Thyroid gland (tissue), 4 donors: ENCODE measurements at regions not wholly inside any gene's neighbourhood (a gene's known extent, or its start where the extent isn't known, plus 50 kb on each side); places are given as distances from the start of the nearest gene placed in this dataset.

Experiments
- DNase-seq, 2 donors: peaks; one replicate each; pipeline ENCODE4 v3.0.0-alpha.2; 2019
- H3K27ac ChIP-seq, 3 donors: fragments of 200-600 bp; sonication (generic); 1 replicate in 2 of 3; 2 replicates in 1 of 3; pipeline ENCODE4 v1.5.1; 2016 to 2019; ENCODE audit warnings: mild to moderate bottlenecking in 1 of 3, moderate library complexity in 1 of 3
- H3K27me3 ChIP-seq: fragments of 200-600 bp; sonication (generic); one replicate; pipeline ENCODE4 v1.5.1; 2019
- H3K36me3 ChIP-seq, 2 donors: fragments of 200-600 bp; sonication (generic); one replicate each; pipeline ENCODE4 v1.5.1; 2016 to 2019
- H3K4me1 ChIP-seq, 2 donors: fragments of 200-600 bp; sonication (generic); one replicate each; pipeline ENCODE4 v1.5.1; 2017 to 2019
- H3K4me3 ChIP-seq, 3 donors: fragments of 200-600 bp; sonication (generic); replicated peaks in 1 of 3; 1 replicate in 2 of 3; 2 replicates in 1 of 3; pipeline ENCODE4 v1.5.1; 2016; ENCODE audit warnings: mild to moderate bottlenecking in 1 of 3
- H3K9me3 ChIP-seq: fragments of 200-600 bp; sonication (generic); one replicate; pipeline ENCODE4 v1.5.1; 2017
- POLR2A ChIP-seq, 2 donors: fragments of 450-650 bp; IDR thresholded peaks; one replicate each; pipeline ENCODE4 v1.6.1; 2017; ENCODE audit warnings: antibody characterized with exemption in 2 of 2, mild to moderate bottlenecking in 2 of 2, moderate library complexity in 1 of 2
- WGBS, 2 donors: methylation state at CpG; one replicate each; pipeline ENCODE4 v1.1.5; 2017; 5-methylcytosine and 5-hydroxymethylcytosine counted together
- intact Hi-C: fragments of 100-400 bp; cut with DNase I; formaldehyde crosslinking; loops from one replicate; pipeline ENCODE4 v1.15.1; 2023
- TF ChIP-seq, protein P1 (sequence below), 6 experiments: fragments of 200-600 bp in 3 of 6; fragments of 450-650 bp in 3 of 6; sonication (generic) in 3 of 6; IDR thresholded peaks; one replicate each; pipeline ENCODE4 v1.5.1; 2016 to 2019; ENCODE audit warnings: antibody characterized with exemption in 6 of 6, mild to moderate bottlenecking in 2 of 6, inconsistent platforms in 1 of 6, moderate library complexity in 1 of 6

DNA sequence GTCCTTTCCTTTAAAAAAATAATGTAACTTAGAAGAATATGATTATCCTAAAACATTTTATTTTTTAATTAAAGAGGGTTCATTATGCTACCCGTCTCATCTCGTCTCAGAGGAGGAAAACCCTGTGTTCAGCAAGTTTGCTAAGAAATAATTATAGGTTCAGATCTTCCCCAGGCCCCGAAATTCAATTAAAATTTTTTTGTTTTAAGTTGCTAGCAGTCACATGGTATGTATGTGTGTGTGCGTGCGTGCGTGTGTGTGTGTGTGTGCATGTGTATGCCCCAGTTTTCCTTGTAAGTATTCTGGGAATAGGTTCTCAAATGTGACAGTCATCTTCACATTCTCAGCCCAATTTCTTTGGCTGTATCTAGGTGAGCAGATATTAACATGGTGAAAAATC is 86.6 kb upstream of the HOXC13 start:
- Histone ChIP-seq H3K27ac (no peak overlapping the region), H3K4me3 (no peak overlapping the region), H3K4me1 (no peaks in the 10 kb centered on the region), H3K36me3 (no peaks in the 10 kb centered on the region), H3K9me3 (no peaks in the 10 kb centered on the region), H3K27me3 (no peaks in the 10 kb centered on the region)
- no peak for DNase-seq
- intact Hi-C loops: no loop called here
- 83 to 87% methylated on average over 6 of the region's 6 CpGs for WGBS, 2 donors
- no peak for TF ChIP-seq POLR2A (IDR thresholded peaks at IDR 0.05)
- TF ChIP-seq, protein P1, sequence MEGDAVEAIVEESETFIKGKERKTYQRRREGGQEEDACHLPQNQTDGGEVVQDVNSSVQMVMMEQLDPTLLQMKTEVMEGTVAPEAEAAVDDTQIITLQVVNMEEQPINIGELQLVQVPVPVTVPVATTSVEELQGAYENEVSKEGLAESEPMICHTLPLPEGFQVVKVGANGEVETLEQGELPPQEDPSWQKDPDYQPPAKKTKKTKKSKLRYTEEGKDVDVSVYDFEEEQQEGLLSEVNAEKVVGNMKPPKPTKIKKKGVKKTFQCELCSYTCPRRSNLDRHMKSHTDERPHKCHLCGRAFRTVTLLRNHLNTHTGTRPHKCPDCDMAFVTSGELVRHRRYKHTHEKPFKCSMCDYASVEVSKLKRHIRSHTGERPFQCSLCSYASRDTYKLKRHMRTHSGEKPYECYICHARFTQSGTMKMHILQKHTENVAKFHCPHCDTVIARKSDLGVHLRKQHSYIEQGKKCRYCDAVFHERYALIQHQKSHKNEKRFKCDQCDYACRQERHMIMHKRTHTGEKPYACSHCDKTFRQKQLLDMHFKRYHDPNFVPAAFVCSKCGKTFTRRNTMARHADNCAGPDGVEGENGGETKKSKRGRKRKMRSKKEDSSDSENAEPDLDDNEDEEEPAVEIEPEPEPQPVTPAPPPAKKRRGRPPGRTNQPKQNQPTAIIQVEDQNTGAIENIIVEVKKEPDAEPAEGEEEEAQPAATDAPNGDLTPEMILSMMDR (IDR thresholded peaks at IDR 0.05): no peak

DNA sequence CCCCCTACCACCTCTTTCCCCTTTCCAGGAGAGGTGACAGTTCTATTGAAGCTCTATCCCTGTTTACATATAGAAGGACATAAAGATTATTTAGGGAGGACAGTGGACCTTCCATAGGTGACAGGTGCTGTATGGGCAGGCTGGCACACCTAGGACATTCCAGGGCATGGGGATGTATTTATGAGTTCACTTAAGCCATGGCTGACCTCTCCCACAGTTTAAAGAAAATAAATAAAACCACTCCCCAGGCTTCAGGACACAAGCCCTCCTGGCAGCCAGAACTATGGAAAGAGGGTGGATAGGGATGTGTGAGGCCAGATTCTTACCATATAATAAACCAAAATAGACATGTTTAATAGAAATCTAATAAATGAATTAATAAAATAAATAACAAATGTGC is 85.6 kb upstream of the HOXC13 start:
- H3K4me1 ChIP-seq: no peaks in the 10 kb centered on the region
- DNase-seq: no peak
- intact Hi-C loops: no loop called here
- no peaks in the 10 kb centered on the region for H3K36me3 ChIP-seq
- no peak overlapping the region for H3K27ac ChIP-seq
- H3K27me3 ChIP-seq: no peaks in the 10 kb centered on the region
- no peak for TF ChIP-seq POLR2A (IDR thresholded peaks at IDR 0.05)
- TF ChIP-seq, protein P1 (IDR thresholded peaks at IDR 0.05): no peak
- no peaks in the 10 kb centered on the region for H3K9me3 ChIP-seq
- no peak overlapping the region for H3K4me3 ChIP-seq

DNA sequence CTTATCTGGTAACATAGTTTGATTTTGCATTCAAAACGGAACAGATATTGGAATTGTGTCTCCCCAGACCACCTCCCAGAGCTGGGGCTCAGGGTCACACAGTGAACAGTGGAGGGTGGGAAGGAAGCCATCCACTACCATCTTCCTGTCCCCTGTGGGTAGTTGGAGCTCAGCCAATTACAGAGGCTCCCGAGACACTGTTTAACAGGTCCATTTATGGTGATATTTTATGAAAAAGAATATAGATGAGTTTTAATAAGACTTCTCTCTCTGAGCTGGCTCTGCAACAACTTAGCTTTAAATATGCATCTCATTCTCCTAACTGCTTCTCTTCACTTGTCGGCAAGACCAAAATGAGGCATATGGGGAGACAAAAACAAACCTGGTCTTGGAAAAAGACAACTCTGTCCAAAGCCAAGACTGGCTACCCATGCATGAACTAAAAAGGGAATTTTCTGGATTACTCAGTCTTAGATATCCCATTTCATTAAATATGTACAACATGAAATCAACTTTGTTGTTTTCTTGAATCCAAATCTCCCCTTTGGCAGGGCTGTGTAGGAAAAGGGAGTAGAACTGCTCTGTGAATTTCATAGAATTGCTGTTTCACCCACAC is 83.8 kb upstream of the HOXC13 start:
- 56 to 59% methylated on average over 3 of the region's 3 CpGs for WGBS, 2 donors
- Histone ChIP-seq H3K4me3 (no peak overlapping the region), H3K4me1 (no peaks in the 10 kb centered on the region), H3K27me3 (no peaks in the 10 kb centered on the region), H3K36me3 (no peaks in the 10 kb centered on the region), H3K27ac (no peak overlapping the region), H3K9me3 (no peaks in the 10 kb centered on the region)
- intact Hi-C loops: no loop called here
- TF ChIP-seq, protein P1 (IDR thresholded peaks at IDR 0.05): no peak
- no peak for TF ChIP-seq POLR2A (IDR thresholded peaks at IDR 0.05)
- DNase-seq: no peak

DNA sequence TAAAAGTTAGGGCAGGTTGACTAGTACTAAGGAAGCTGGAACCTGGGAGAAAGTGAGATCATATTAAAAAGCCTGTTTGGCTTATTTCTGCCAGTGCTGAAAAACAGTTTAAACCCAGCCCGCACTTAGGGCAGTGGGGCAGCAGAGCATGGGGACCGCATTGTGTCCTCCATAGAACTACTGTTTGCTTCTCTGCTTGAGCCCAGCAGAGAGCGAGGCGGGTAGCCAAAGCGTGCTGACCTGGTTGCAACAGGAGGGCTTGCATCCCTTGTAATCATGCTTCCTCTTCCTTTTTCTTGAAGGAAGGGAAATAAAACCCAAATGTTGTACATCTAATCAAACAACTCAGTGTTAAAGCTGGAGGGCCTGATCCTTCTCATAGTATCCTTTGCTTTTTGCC is 82.5 kb upstream of the HOXC13 start:
- Histone ChIP-seq H3K27ac (no peak overlapping the region), H3K4me3 (no peak overlapping the region), H3K4me1 (no peaks in the 10 kb centered on the region), H3K27me3 (no peaks in the 10 kb centered on the region), H3K9me3 (no peaks in the 10 kb centered on the region), H3K36me3 (no peaks in the 10 kb centered on the region)
- TF ChIP-seq, protein P1 (IDR thresholded peaks at IDR 0.05): no peak
- TF ChIP-seq POLR2A (IDR thresholded peaks at IDR 0.05): no peak
- intact Hi-C loops: no loop called here
- 73 to 81% methylated on average over 5 of the region's 5 CpGs for WGBS, 2 donors
- DNase-seq: no peak

DNA sequence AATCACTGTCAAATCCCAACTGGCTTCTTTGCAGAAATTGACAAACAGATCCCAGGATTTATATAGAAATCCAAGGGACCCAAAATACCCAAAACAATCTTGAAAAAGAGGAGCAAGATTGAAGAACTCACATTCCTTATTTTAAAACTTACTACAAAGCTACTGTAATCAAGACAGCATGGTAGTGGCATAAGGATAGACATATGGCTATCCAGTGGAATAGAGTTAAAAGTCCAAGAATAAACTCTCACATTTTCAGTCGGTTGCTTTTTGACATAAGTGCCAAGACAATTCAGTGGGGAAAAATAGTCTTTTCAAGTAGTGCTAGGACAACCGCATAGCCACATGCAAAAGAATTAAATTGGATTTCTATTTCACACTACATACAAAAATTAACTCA is 81.0 kb upstream of the HOXC13 start:
- Histone ChIP-seq H3K4me1 (no peaks in the 10 kb centered on the region), H3K4me3 (no peak overlapping the region), H3K9me3 (no peaks in the 10 kb centered on the region), H3K27me3 (no peaks in the 10 kb centered on the region), H3K36me3 (no peaks in the 10 kb centered on the region), H3K27ac (no peak overlapping the region)
- intact Hi-C loops: no loop called here
- no peak for DNase-seq
- TF ChIP-seq, protein P1 (IDR thresholded peaks at IDR 0.05): no peak
- TF ChIP-seq POLR2A (IDR thresholded peaks at IDR 0.05): no peak
- WGBS, 2 donors: 78 to 87% methylated on average over 2 of the region's 2 CpGs
